HG02870 (cell line): ENCODE measurements at regions not wholly inside any gene's neighbourhood (a gene's known extent, or its start where the extent isn't known, plus 50 kb on each side); places are given as distances from the start of the nearest gene placed in this dataset.

ENCODE experiments used
- ATAC-seq: cut with Tn5 transposase; IDR thresholded peaks from one replicate; pipeline ENCODE4 v1.9.1; 2021; ENCODE audit warnings: mild to moderate bottlenecking, moderate library complexity; ENCODE audit not compliant: unreplicated experiment

DNA sequence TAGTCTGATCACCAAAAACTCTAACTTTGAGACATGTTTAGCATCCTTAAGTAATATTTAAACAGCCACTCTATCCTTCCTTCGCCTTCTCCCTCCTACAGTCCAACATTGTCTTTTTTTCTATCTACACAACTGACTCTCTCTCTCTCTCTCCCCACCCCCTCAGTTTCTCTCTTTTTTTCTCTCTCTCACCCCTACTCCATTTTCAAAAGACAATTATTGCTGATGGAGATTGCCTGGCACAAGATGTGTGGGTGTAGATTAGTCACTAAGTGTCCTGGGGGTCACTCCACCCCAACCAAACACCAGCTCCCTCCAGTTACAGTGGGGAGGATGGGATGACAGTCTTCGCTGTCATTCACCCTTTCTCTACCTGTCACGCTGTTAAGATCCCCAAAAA is 94.5 kb upstream of the NFIA start:
- no peak for ATAC-seq

DNA sequence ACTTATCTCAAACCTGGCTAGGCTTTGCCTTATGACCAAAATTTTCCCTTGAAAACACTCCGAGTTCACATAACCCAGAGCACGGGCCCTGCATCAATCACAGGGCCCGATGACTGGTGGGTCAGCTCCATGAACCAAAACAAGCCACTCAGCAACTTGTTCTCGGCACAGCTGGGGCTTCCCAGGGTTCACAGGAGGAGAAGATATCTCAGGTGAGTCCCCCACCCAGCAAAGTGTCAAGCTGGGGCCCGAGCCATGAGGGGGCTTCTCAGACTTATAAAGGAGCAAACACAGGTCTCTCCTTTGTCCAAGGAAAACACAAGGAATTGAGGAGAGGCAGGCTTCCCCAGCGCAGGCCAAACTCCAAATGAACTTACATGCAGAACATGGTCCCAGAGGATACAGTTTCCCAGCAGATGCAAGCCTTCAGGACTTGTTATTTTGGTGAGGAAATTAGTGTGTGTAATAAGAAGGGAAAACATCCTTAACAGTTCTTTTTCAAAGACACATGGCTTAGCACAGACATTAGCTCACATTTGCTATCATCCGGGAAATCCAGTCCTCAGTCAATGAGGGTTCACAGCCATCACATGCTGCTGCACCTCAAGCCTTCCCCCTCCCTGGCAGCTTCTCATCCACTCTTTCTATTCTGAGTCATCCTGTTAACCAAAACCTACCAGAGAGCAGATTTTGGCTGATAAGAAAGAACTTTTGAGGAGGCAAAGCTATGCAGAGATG is 98.1 kb upstream of the NFIA start:
- ATAC-seq: no peak

DNA sequence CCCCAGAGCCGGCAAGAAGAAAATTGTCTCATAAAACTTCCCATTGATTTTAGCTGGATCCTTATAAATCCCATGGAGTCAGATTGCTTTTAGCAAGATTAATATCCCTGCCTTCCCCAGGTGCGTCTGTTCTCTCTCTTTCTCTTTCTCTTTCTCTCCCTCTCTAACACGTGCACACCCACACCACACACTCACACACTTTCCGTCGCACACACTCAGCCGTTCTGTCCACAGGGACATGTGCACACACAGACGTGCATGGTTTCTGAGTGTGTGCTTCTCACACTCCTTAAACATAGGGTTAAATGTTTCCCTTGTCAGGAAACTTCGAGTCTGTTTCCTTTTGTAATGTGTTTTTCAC is 98.7 kb upstream of the NFIA start:
- ATAC-seq: no peak

DNA sequence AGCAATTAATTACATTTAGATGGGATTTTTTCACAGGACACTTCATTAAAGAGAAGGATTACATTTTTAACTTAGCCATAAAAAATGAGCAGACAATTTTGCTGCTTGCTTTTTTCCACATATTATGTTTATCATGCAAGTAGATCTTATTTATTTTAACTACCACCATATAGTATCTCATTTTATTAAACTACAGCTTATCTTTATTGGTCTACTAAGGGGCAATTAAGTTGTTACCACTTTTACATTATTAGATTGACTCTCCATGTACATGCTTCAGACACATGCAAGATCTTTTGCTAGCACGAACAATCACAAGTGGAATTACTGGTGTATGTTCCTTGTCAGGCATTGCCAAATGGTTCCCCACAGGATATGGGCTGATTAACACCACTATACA is 99.8 kb upstream of the NFIA start:
- no peak for ATAC-seq

DNA sequence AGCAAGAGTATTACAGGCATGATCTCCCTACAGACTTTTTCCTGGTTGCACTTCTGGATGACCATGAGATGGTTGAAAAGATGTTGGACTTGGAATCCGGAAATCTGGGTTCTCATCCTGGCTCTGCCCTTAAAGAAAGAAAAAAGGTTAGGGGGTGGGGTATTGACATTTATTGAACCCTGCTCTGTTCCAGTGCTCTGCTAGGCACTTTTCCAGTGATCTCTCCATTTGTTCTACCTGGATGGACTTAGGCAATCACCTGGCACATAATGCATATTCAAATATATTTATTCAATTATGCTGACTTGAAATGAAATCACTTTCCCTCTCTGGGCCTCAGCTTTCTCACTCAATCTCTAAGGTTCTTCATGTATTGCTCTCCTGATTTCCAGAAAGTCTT is 101.0 kb upstream of the NFIA start:
- no peak for ATAC-seq

DNA sequence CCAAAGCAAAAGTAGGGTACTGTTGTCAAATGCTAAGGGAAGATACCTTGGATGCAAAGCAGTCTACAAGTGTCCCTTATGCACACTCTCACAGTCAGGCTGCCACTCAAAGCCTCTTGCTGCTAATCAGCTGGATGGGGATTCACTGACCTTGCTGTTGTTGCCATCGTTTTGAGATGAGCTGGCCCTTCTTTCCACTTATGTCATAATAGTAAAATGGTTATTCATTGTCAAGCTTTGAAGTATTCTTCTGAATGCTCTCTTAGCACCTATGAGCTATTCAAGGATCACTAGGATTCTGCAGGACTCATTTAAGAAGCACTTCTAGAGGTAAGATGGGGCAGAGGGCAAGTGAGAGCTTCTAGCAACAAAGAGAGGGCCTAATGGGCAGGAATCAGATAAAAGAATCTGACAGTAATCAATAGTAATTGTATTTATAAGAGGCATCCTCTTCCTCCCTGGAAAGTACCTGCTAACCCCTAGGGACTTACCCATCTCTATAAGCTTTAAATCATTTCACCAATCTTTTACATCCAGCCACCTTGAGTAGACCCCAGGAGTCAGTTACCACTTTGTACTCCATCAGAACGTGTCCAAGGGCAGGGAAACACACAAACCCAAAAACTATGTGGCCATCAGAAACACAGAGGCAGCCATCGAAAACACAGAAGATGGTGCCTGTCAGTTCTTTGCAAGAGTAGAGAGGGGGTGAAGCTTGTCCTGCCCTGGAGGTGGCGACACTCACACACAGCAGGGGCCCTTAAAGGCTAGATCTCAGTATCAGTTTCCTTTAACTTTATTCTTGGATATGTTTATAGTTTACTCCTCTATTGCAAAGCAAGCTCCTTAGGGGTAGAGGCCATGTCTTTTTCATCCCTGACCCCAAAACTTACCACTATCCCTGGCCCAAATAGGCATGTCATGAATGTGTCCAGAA is 103.7 kb upstream of the NFIA start:
- peak; percentile 81 for ATAC-seq

DNA sequence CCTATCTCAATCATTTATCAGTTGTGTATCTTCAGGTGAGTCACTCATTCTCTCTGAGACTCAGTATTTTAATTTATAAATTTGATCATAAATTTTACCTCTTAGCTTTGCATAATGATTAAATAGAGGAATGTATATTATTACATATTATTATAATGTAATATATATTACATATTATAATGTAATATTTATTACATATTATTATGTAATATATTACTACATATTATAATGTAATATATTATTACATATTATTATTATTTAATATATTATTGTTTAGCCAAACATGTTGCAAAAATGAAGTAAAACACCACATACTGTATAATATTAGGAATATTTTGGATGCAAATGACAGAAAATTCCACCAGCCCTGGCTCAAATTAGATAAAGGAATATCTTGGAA is 104.7 kb upstream of the NFIA start:
- ATAC-seq: no peak

DNA sequence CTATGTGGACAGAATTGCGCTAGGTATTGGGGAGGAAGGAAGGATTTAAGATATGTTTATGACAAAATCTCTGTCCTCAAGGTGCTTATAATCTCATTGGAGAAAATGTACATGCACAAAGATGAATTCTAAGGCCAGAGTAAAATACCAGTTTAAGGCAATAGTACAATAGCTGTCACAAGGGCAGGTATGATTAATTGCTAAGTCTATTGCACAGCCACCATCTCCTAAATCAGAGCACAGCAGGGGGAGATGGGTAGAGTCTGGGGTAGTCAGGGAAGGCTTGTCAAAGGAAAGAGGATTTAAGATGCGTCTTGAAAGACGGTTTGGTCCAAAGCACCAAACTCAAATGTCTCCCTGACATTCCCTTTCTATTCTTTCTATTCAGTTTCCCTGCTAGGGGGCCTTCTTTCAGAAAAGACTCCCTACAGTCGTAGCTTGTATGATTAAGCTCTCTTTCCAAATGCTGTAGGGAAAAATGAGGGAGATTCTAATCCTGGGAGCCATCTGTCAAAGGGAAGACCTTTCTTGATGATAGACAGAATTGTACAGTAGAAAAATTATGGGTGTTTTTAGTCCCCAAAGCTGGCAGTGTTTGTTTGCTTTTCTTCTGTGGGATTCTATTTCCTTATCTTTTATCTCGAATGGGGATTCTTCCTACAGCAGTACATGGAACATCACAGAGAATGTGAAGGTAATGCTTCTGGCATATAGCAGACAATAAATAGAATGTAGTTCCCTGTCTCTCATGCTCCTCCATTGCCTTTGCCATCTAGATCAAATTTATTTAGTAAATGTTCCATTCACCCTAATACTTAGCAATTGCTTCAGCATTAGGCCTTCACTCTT is 107.6 kb upstream of the NFIA start:
- no peak for ATAC-seq

DNA sequence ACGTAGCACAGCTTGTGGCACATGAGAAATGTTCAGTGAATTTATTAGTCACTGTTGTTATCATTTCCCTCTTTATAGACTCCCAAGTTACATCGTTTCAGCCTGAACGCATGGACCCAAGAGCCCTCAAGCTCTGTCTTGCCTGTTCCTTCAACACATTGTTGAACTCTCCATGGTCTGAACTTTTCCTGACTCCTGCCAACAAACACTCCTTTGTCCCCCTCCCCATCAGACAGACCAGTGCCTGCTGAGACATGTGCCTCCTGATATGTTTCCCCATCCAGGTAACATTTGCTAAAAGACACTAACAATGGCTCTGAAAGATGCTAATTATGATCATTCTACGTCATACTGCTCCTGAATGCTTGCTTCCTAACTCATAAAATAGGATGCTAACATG is 108.7 kb upstream of the NFIA start:
- ATAC-seq: no peak

DNA sequence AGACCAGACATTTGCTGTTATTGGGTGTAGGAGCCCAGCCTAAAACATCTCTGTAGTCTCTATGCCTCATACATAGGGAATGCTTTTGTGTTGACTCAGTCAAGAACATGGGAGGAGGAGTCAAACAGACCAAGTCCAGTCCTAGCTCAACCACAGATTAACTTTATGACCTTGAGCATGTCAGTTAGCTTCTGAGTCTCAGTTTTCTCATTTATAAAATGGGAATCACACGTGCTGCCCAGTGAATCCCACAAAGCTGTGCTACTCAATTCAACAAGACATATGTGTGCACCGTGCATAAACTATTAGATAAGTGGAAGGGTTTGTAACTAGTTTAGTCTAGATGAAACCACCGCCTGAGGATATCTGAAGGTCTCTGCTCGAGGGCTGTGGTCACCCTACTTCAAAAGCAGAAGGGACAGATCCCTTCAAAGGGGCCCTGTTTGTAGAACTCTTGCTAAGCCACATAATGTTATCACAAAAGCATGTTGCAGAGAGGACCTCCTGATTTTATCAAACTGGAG is 109.5 kb upstream of the NFIA start:
- no peak for ATAC-seq

DNA sequence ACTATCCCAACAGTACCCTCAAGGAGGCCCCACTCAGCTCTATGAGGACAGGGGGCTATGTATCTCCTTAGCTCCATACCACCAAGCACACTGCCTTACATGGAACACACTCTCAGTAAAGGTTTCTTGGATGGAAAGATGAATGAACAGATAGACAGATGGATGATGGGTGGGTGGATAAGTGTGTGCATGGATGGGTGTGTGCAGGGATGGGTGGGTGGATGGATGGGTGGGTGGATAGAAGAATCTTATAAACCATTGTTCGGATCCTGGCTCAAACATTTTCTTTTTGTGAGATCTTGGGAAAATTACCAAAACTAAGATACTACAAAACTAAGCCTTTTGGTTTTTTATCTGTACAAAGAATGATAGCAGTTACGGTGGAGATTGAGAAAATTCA is 111.0 kb upstream of the NFIA start:
- ATAC-seq: no peak

DNA sequence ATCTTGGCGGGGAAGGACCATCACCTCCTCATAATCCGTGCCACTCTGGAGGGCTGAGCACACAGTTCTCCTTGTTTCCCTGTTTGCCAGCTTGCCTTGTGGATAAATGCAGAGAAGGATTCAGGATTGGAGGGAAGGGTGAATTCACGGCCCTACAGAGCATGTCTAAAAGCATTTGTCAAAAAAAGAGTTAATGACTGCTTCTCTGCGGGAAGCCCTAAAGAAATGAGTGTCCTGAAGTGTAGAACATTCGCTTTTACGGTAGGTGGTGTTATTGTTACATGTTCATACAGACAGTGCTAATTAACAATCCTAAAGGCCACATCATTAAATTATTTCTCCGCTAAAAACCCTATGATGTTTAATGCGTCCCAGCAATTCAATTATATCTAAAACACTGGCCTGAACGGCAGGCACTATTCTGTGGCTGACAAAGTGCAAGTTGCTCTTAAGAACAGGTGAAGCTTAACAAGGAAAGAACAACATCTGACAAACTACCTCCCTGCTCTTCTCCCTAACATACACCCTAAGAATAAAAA is 112.3 kb upstream of the NFIA start:
- ATAC-seq: no peak

DNA sequence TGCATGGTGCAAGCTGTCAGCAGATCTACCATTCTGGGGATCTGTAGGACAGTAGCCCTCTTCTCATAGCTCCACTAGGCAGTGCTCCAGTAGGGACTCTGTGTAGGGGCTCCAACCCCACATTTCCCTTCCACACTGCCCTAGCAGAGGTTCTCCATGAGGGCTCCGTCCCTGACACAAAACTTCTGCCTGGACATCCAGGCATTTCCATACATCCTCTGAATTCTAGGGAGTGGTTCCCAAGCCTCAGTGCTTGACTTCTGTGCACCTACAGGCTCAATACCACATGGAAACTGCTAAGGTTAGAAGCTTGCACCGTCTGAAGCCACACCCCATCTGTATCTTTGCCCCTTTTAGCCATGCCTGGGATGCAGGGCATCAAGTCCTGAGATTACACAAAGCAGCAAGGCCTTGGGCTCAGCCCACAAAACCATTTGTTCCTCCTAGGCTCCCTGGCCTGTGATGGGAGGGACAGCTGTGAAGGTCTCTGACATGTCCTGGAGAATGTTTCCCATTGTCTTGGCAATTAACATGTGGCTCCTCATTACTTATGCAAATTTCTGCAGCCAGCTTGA is 117.0 kb upstream of the NFIA start:
- ATAC-seq: no peak

DNA sequence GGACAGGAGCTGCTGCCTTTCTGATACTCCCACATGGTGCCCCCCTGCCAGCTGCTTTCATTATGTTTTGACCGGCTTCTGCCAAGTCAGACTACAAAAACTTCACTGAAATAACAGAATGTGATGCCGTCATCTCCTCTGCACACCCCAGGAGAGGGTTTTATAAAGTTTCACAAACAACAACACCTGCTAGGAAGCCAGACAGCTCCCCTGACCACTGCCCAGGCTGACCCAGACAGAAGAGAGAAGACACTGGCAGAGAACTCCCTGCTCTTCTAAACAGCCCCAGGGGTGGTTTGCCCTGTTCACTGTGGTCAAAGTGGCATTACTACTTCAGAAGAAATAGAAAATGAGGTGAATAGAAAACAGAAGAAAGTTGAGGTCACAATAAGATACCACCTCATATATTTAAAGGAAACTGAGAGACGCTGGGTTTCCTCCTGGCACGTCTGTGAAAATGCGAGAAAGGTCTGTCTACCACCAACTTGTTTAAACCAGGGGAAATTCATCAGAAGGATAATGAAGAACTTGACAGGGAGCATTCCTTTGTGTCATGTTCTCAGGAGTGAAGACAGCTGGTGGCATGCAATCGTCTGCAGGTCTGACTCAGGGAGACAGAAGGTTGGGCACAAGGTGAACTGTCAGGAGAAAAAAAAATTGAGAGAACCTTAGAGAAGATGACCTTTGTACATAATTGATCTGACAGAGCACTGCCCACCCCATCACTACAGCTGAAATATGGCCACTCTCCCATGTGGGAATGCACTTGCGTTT is 119.0 kb upstream of the NFIA start:
- ATAC-seq: no peak

DNA sequence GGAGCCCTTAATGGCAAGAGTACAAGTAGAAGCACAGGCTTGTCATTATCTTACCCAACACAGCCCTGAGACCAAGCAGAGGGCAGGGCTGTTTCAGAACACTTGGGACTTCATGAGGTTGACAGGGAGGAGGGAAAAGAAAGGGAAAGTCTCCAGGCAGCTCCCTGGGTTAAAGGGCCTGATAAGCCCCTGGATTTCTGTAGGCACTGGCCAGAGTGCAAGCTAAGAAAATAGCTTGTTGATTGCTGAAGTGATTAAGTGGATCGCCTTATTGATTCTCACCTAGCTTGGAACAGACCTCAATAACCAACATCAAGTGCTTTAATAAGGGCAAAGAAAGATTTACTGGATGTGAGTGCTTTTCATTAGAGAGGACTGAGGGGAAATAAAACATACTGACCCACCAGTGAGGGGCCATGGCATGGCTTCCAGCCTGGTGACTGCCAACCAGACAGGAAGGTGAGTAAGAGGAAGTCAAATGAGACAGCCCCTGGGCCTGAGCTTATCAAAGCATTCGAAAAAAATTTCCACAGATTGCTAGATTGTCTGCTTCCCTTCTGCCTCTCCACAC is 121.4 kb upstream of the NFIA start:
- ATAC-seq: no peak

DNA sequence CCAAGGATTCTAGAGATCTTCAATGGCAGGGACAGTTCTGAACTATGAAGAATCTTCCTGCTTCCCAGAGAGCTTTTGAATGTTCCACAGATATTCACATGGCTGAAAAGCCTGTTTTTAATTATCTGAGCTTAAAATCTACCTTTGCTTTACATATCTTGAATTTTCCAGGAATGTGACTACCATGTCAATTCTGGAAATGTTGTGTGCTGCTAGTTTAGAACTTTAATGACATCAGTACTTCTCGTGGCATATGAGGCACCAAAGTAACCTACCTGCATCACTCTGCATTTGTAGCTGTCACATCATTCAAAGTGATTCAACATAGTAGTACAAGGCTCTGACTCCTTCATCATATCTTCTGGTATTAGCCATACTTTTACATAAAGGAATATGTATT is 122.7 kb upstream of the NFIA start:
- no peak for ATAC-seq

DNA sequence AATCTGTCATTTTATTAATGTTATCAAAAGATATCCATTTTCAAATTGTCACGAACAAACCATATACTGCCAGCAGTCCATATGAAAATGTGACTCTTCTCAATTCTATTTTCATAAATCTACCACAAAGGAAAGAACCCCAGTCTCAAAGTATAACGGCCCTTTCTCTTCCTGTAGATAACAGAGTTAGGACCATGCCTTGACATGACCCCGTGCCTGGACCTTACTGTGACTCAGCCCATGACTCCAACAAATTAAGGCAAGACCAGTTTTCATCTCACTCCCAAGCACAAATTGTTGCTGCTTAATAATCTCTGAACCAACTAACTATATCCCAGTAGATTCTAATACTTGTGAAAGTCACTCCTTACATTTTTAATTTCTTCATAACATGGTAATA is 124.4 kb upstream of the NFIA start:
- ATAC-seq: no peak

DNA sequence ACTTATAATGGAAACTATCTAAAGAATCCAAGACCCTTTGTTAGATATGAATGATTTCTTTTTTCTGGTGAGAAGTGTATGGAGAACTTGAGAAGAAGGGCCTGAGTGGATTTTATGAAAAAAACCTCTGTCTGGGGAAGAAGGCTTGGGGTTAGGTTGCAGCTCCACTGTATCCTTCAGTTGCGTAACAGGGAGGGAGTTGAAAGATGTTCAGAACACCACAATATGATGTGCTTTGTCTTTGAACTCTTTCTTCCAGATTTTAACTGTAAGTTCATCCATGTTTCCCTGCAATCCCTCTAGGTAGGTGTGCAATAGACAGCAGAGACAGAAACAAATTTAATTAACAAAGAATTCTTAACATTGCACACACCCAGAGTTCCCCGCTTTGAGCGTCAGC is 125.8 kb upstream of the NFIA start:
- ATAC-seq: no peak

DNA sequence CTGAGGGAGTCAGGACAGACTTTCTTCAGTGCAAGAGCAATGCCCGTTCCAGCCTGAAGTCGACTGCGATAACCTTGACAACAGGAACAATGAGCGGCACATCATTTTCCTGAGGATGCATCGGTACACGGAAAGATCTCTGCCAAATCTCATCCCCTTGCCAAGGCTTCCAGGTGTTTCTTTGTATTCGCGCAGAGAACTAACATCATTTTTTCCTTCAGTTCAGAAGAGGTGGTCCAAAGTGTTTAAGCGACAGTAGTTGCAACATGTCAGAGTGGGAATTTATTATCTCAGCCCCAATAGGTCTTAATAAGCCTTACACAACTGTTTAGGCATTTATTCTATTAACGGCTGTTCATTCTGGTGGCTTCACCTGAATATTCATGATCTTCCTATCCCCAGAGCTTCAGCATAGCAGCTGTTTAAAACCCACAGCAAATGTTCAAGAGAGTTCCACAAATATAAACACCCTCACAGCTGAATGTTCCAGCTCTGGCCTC is 129.7 kb upstream of the NFIA start:
- no peak for ATAC-seq
